AG10803 (cell line): ENCODE measurements at regions not wholly inside any gene's neighbourhood (a gene's known extent, or its start where the extent isn't known, plus 50 kb on each side); places are given as distances from the start of the nearest gene placed in this dataset.

Experiments used
- DNase-seq: peaks from one replicate; pipeline ENCODE4 v3.0.0; 2010; ENCODE audit warnings: low read depth
- H3K4me3 ChIP-seq: 2 replicates; pipeline ENCODE4 v1.5.1; 2011; ENCODE audit warnings: mild to moderate bottlenecking, low read length, control low read depth
- CTCF ChIP-seq: conservative IDR thresholded peaks from 2 replicates; pipeline ENCODE4 v1.5.1; 2011; ENCODE audit warnings: mild to moderate bottlenecking, low read length, control low read depth, inconsistent platforms

GRCh38 chr10:129116371-129116770 lies 350.7 kb upstream of the MGMT start:
- no peak for DNase-seq
- TF ChIP-seq CTCF = no peak
- no peak overlapping the region for H3K4me3 ChIP-seq

GRCh38 chr10:129120441-129120840 lies 346.6 kb upstream of the MGMT start:
- H3K4me3 ChIP-seq = no peak overlapping the region
- TF ChIP-seq CTCF = no peak
- DNase-seq = no peak

- no peak for TF ChIP-seq CTCF
- DNase-seq = no peak
- H3K4me3 ChIP-seq = no peak overlapping the region
These were observed 344.2 kb upstream of the MGMT start for GRCh38 chr10:129122846-129123245.

GRCh38 chr10:129123428-129123827 lies 343.6 kb upstream of the MGMT start:
- no peak overlapping the region for H3K4me3 ChIP-seq
- no peak for DNase-seq
- no peak for TF ChIP-seq CTCF

- no peak for DNase-seq
- TF ChIP-seq CTCF = no peak
- no peak overlapping the region for H3K4me3 ChIP-seq
These were observed 340.1 kb upstream of the MGMT start for GRCh38 chr10:129126982-129127381.

GRCh38 chr10:129131457-129132132 lies 335.4 kb upstream of the MGMT start:
- no peak for TF ChIP-seq CTCF
- H3K4me3 ChIP-seq = no peak overlapping the region
- DNase-seq = no peak

- TF ChIP-seq CTCF = no peak
- DNase-seq = no peak
- H3K4me3 ChIP-seq = no peak overlapping the region
These were observed 333.2 kb upstream of the MGMT start for GRCh38 chr10:129133856-129134255.
